NT2/D1 (cell line): ENCODE measurements at regions not wholly inside any gene's neighbourhood (a gene's known extent, or its start where the extent isn't known, plus 50 kb on each side); places are given as distances from the start of the nearest gene placed in this dataset.
A peak's percentile ranks its signal among the peaks of the same experiment; 100 is the strongest.

Experiments
- DNase-seq: peaks from one replicate; pipeline ENCODE4 v3.0.0-alpha.2; 2011; ENCODE audit warnings: low read depth, low spot score
- H3K27me3 ChIP-seq: 2 replicates; pipeline ENCODE4 v1.6.0; 2011; ENCODE audit warnings: mild to moderate bottlenecking; ENCODE audit not compliant: insufficient read length, insufficient read depth
- H3K36me3 ChIP-seq: 2 replicates; pipeline ENCODE4 v1.6.1; 2011; ENCODE audit warnings: mild to moderate bottlenecking, low read length, mixed read lengths; ENCODE audit not compliant: insufficient read depth, insufficient read length
- H3K4me1 ChIP-seq: 2 replicates; pipeline ENCODE4 v1.5.1; 2011; ENCODE audit not compliant: insufficient read depth, insufficient read length
- H3K4me3 ChIP-seq: 2 replicates; pipeline ENCODE4 v1.5.1; 2011; ENCODE audit warnings: low read depth; ENCODE audit not compliant: insufficient read length
- H3K9ac ChIP-seq: 2 replicates; pipeline ENCODE4 v1.6.0; 2011; ENCODE audit warnings: low read depth; ENCODE audit not compliant: insufficient read length
- H3K9me3 ChIP-seq: 2 replicates; pipeline ENCODE4 v1.5.1; 2011; ENCODE audit warnings: mild to moderate bottlenecking, low read length; ENCODE audit not compliant: insufficient read depth
- SUZ12 ChIP-seq: IDR thresholded peaks from 2 replicates; pipeline ENCODE4 v1.6.1; 2011; ENCODE audit not compliant: insufficient read length, insufficient read depth; ENCODE audit errors: extremely low read depth
- YY1 ChIP-seq: IDR thresholded peaks from 2 replicates; pipeline ENCODE4 v1.6.1; 2011; ENCODE audit not compliant: insufficient read length, insufficient read depth
- ZNF274 ChIP-seq: IDR thresholded peaks from 2 replicates; pipeline ENCODE4 v1.6.1; 2011; ENCODE audit warnings: mild to moderate bottlenecking, low read depth, low read length

GRCh38 chr5:103929338-103930013 is 366.9 kb upstream of the NUDT12 start:
- no peaks in the 10 kb centered on the region for H3K9me3 ChIP-seq
- H3K4me1 ChIP-seq = no peaks in the 10 kb centered on the region
- no peak overlapping the region for H3K4me3 ChIP-seq
- no peak overlapping the region for H3K9ac ChIP-seq
- H3K36me3 ChIP-seq = no peaks in the 10 kb centered on the region
- DNase-seq = no peak
- TF ChIP-seq SUZ12 (no peak), YY1 (no peak), ZNF274 (no peak)
- no peaks in the 10 kb centered on the region for H3K27me3 ChIP-seq

- TF ChIP-seq SUZ12 (no peak), ZNF274 (no peak), YY1 (no peak)
- Histone ChIP-seq H3K4me3 (no peak overlapping the region), H3K36me3 (no peaks in the 10 kb centered on the region), H3K9me3 (no peaks in the 10 kb centered on the region), H3K9ac (no peak overlapping the region), H3K27me3 (no peaks in the 10 kb centered on the region), H3K4me1 (no peaks in the 10 kb centered on the region)
- no peak for DNase-seq
Observed at GRCh38 chr5:103927739-103928138, 365.1 kb upstream of the NUDT12 start.

- no peak for TF ChIP-seq YY1
- TF ChIP-seq ZNF274 = no peak
- TF ChIP-seq SUZ12 = no peak
- Histone ChIP-seq H3K36me3 (no peaks in the 10 kb centered on the region), H3K27me3 (no peaks in the 10 kb centered on the region), H3K9ac (no peak overlapping the region), H3K4me3 (no peak overlapping the region), H3K4me1 (no peaks in the 10 kb centered on the region), H3K9me3 (no peaks in the 10 kb centered on the region)
- no peak for DNase-seq
Observed at GRCh38 chr5:103923616-103924168, 361.1 kb upstream of the NUDT12 start.

- H3K9me3 ChIP-seq = no peaks in the 10 kb centered on the region
- no peaks in the 10 kb centered on the region for H3K36me3 ChIP-seq
- DNase-seq = no peak
- TF ChIP-seq YY1 (no peak), SUZ12 (no peak), ZNF274 (no peak)
- no peaks in the 10 kb centered on the region for H3K27me3 ChIP-seq
- H3K4me1 ChIP-seq = no peaks in the 10 kb centered on the region
- H3K9ac ChIP-seq = no peak overlapping the region
- H3K4me3 ChIP-seq = no peak overlapping the region
Observed at GRCh38 chr5:103919506-103919905, 356.9 kb upstream of the NUDT12 start.

GRCh38 chr5:103918668-103919367 is 356.2 kb upstream of the NUDT12 start:
- no peak for TF ChIP-seq ZNF274
- TF ChIP-seq YY1 = no peak
- no peak for TF ChIP-seq SUZ12
- no peak overlapping the region for H3K4me3 ChIP-seq
- no peak overlapping the region for H3K9ac ChIP-seq
- H3K27me3 ChIP-seq = no peaks in the 10 kb centered on the region
- H3K4me1 ChIP-seq = no peaks in the 10 kb centered on the region
- no peaks in the 10 kb centered on the region for H3K36me3 ChIP-seq
- no peaks in the 10 kb centered on the region for H3K9me3 ChIP-seq
- peak; percentile 8 for DNase-seq

- no peak for DNase-seq
- no peaks in the 10 kb centered on the region for H3K27me3 ChIP-seq
- H3K4me1 ChIP-seq = no peaks in the 10 kb centered on the region
- no peaks in the 10 kb centered on the region for H3K36me3 ChIP-seq
- H3K9ac ChIP-seq = no peak overlapping the region
- no peaks in the 10 kb centered on the region for H3K9me3 ChIP-seq
- TF ChIP-seq ZNF274 = no peak
- no peak for TF ChIP-seq YY1
- TF ChIP-seq SUZ12 = no peak
- H3K4me3 ChIP-seq = no peak overlapping the region
Observed at GRCh38 chr5:103915081-103915480, 352.5 kb upstream of the NUDT12 start.

- Histone ChIP-seq H3K27me3 (no peaks in the 10 kb centered on the region), H3K9me3 (no peaks in the 10 kb centered on the region), H3K9ac (no peak overlapping the region), H3K36me3 (no peaks in the 10 kb centered on the region), H3K4me1 (no peaks in the 10 kb centered on the region), H3K4me3 (no peak overlapping the region)
- no peak for TF ChIP-seq SUZ12
- TF ChIP-seq ZNF274 = no peak
- no peak for TF ChIP-seq YY1
- DNase-seq = no peak
Observed at GRCh38 chr5:103910786-103911185, 348.2 kb upstream of the NUDT12 start.
